ENCODE measurements at regions not wholly inside any gene's neighbourhood (a gene's known extent, or its start where the extent isn't known, plus 50 kb on each side); places are given as distances from the start of the nearest gene placed in this dataset.

GRCh38 chr14:25488961-25489360 lies 439.0 kb upstream of the STXBP6 start:
- no peak for TF ChIP-seq CTCF (IDR thresholded peaks at IDR 0.05; ENCODE audit: low read depth, low read length)
- no peak overlapping the region for H3K4me3 ChIP-seq (ENCODE audit: low read depth, low read length)

- H3K4me3 ChIP-seq (ENCODE audit: low read depth, low read length), result no peak overlapping the region
- no peak for TF ChIP-seq CTCF (IDR thresholded peaks at IDR 0.05; ENCODE audit: low read depth, low read length)
Measured at GRCh38 chr14:25485381-25485780, 435.4 kb upstream of the STXBP6 start.

GRCh38 chr14:25484906-25485305 lies 435.0 kb upstream of the STXBP6 start:
- no peak overlapping the region for H3K4me3 ChIP-seq (ENCODE audit: low read depth, low read length)
- TF ChIP-seq CTCF (IDR thresholded peaks at IDR 0.05; ENCODE audit: low read depth, low read length), result no peak

- TF ChIP-seq CTCF (IDR thresholded peaks at IDR 0.05; ENCODE audit: low read depth, low read length), result no peak
- no peak overlapping the region for H3K4me3 ChIP-seq (ENCODE audit: low read depth, low read length)
Measured at GRCh38 chr14:25484235-25484634, 434.3 kb upstream of the STXBP6 start.

- TF ChIP-seq CTCF (IDR thresholded peaks at IDR 0.05; ENCODE audit: low read depth, low read length), result no peak
Measured at GRCh38 chr14:25477316-25478098, 427.6 kb upstream of the STXBP6 start.

GRCh38 chr14:25472700-25473099 lies 422.8 kb upstream of the STXBP6 start:
- no peak for TF ChIP-seq CTCF (IDR thresholded peaks at IDR 0.05; ENCODE audit: low read depth, low read length)
- H3K4me3 ChIP-seq (ENCODE audit: low read depth, low read length), result no peak overlapping the region

More at GRCh38 chr14:25477316-25478098, 427.6 kb upstream of the STXBP6 start:
- no peak overlapping the region for H3K4me3 ChIP-seq (ENCODE audit: low read depth, low read length)

- TF ChIP-seq CTCF (IDR thresholded peaks at IDR 0.05; ENCODE audit: low read depth, low read length), result no peak
Measured at GRCh38 chr14:25464772-25465171, 414.8 kb upstream of the STXBP6 start.

More at GRCh38 chr14:25464772-25465171, 414.8 kb upstream of the STXBP6 start:
- H3K4me3 ChIP-seq (ENCODE audit: low read depth, low read length), result no peak overlapping the region
